NCI-H446 treated with DMSO at 0.1 percent for 48 hours (cell line): ENCODE measurements at regions not wholly inside any gene's neighbourhood (a gene's known extent, or its start where the extent isn't known, plus 50 kb on each side); places are given as distances from the start of the nearest gene placed in this dataset.

ENCODE experiments used
- DNase-seq: peaks from one replicate; lab custom pipeline; 2025; lab: John Stamatoyannopoulos, UW

DNA sequence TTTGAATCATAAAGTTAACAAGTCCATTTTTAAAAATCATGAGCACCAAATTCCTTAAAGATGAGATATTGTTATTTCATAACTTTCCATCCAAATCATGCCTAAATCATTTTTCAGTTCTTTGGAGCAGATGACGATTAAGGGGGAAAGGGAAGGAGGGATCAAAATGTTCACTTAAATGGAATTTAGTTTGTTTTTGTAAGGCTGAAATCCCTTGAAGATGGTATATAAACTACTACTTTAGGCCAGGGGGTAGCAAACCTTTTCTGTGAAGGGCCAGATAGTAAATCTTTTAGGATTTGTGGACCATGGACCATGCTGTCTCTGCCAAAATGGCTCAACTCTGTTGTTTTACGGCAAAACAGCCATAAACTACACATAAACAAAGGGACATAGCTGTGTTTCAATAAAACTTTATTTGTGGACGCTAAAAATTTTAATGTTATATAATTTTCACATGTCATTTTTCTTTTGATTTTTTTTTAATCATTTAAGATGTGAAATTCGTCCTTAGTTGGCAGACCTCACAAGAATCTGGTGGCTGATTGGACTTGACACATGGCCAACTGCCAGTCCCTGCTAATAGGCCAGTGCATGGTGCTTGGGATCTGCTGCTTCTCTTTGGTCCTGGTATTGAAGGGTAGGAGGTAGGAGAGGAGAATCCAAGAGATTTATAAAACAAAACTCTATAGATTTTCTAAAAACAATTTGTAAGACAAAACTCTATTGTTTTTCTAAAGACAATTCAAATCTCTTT, 52.0 kb upstream of the RTN4 start:
- DNase-seq = peak; percentile 47

DNA sequence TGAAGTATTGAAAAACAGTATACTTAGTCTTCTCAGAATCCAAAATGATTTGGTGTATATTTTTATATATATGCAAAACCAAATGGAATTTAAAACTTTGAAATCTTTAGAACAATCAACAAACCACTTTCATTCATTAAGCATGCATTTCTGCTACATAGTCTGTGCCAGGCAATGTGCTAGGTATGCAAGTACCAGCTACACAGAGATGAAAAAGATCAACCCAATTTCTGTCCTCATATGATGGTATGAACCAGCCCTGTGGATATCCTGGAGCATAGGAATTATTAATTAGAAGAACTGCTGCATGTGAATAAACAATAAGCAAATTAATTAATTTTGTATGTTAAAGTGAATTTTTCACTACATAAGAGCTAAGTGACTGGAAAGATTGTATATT, 51.2 kb upstream of the RTN4 start:
- DNase-seq = no peak

DNA sequence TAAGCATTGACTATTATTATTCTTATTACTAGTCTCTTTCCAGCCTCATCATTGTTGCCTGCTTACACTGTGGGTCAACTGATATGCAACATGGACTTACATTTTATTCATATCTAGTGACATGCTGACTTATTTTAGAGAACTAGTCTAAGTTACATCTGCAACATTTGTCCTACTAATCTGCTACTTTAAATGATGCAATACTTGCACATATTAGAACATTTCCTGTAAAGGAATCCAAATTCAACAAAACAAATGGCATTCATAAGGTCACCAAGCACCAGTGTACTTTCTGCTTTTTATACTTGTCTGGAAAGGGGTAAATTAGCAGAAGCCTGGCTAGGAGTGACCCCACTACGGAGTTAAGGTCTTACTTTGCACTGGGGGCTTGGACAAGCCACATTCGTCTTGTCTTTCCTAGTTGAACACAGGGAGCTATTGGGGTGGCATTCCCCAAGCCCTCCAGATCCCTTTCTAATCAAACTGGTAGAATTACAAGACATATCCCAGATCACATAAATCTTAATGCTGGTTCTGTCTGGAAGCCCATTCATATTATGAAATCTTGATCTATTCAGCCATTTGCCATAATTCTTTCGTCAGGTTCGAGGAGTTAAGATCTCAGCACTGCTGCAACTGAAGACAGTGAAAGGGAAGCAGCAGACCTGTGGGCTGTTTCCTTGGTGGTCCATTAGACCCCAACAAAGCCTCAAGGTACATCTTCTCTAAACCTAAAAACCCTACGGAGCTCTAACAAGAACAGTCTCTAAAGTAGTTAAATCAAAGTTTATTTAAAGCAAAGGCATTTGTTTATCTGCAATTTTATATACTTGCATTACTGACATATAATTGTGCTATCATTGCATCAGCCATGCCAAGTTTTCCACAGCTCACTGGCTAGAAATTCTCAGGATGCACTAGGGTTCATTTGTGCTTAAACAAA, 49.9 kb upstream of the RTN4 start:
- no peak for DNase-seq
